ENCODE measurements at regions not wholly inside any gene's neighbourhood (a gene's known extent, or its start where the extent isn't known, plus 50 kb on each side); places are given as distances from the start of the nearest gene placed in this dataset.

DNA sequence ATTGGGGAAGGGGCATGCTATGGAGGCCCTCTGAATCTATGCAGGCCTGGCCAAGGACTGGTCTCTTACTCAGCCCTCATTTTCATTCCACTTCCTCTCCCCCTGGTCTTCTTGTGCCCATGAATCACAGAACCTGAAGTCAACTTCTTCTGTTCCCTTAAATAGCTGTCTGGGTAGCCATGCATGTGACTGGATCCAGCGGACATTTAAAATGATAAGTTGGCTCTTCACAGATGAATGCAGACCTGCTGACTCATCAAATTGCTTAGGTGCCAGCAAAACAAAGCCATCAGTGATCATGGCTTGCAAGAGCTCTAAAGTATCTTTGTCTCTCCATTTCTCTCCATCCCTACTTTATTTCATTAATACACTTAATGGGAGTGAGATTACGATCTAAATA lies 90.1 kb upstream of the CADPS start:
- Histone ChIP-seq H2AFZ (ENCODE audit: low read length) (no peak overlapping the region), H3K4me2 (ENCODE audit: low read length) (no peak overlapping the region), H3K27ac (ENCODE audit: low read depth, low read length, poor library complexity, severe bottlenecking) (no peak overlapping the region), H4K20me1 (ENCODE audit: insufficient read depth, low read length) (no peaks in the 10 kb centered on the region), H3K9me2 (ENCODE audit: low read depth, low read length) (no peaks in the 10 kb centered on the region), H3F3A (ENCODE audit: insufficient read depth, low read length) (no peaks in the 10 kb centered on the region), H3K9me3 (ENCODE audit: low read length) (no peaks in the 10 kb centered on the region), H3K79me2 (ENCODE audit: insufficient read depth, low read length) (no peaks in the 10 kb centered on the region), H3K36me3 (ENCODE audit: insufficient read depth, low read length) (no peaks in the 10 kb centered on the region), H3K4me3 (ENCODE audit: low read depth, low read length, poor library complexity, severe bottlenecking) (no peak overlapping the region), H3K4me1 (ENCODE audit: insufficient read depth, low read length, severe bottlenecking) (no peaks in the 10 kb centered on the region), H3K27me3 (ENCODE audit: insufficient read depth, low read length) (no peaks in the 10 kb centered on the region), H3K9ac (ENCODE audit: low read length) (no peak overlapping the region)
- no peak for TF ChIP-seq CTCF (IDR thresholded peaks at IDR 0.05; ENCODE audit: low read length)
- no peak for TF ChIP-seq EZH2 (IDR thresholded peaks at IDR 0.05; ENCODE audit: borderline replicate concordance, low read length)

GRCh38 chr3:62968128-62968527 lies 92.9 kb upstream of the CADPS start:
- no peaks in the 10 kb centered on the region for H3K27me3 ChIP-seq (ENCODE audit: insufficient read depth, low read length)
- no peaks in the 10 kb centered on the region for H3K4me1 ChIP-seq (ENCODE audit: insufficient read depth, low read length, severe bottlenecking)
- no peak overlapping the region for H3K4me3 ChIP-seq (ENCODE audit: low read depth, low read length, poor library complexity, severe bottlenecking)
- no peak overlapping the region for H3K9ac ChIP-seq (ENCODE audit: low read length)
- H3F3A ChIP-seq (ENCODE audit: insufficient read depth, low read length), result no peaks in the 10 kb centered on the region
- no peak overlapping the region for H3K4me2 ChIP-seq (ENCODE audit: low read length)
- no peaks in the 10 kb centered on the region for H3K79me2 ChIP-seq (ENCODE audit: insufficient read depth, low read length)
- TF ChIP-seq CTCF (IDR thresholded peaks at IDR 0.05; ENCODE audit: low read length) (no peak), EZH2 (IDR thresholded peaks at IDR 0.05; ENCODE audit: borderline replicate concordance, low read length) (no peak)
- no peaks in the 10 kb centered on the region for H3K36me3 ChIP-seq (ENCODE audit: insufficient read depth, low read length)
- H3K27ac ChIP-seq (ENCODE audit: low read depth, low read length, poor library complexity, severe bottlenecking), result no peak overlapping the region
- no peak overlapping the region for H2AFZ ChIP-seq (ENCODE audit: low read length)
- no peaks in the 10 kb centered on the region for H4K20me1 ChIP-seq (ENCODE audit: insufficient read depth, low read length)
- H3K9me2 ChIP-seq (ENCODE audit: low read depth, low read length), result no peaks in the 10 kb centered on the region
- no peaks in the 10 kb centered on the region for H3K9me3 ChIP-seq (ENCODE audit: low read length)

- no peaks in the 10 kb centered on the region for H3F3A ChIP-seq (ENCODE audit: insufficient read depth, low read length)
- no peaks in the 10 kb centered on the region for H4K20me1 ChIP-seq (ENCODE audit: insufficient read depth, low read length)
- H3K9ac ChIP-seq (ENCODE audit: low read length), result no peak overlapping the region
- no peaks in the 10 kb centered on the region for H3K79me2 ChIP-seq (ENCODE audit: insufficient read depth, low read length)
- H3K36me3 ChIP-seq (ENCODE audit: insufficient read depth, low read length), result no peaks in the 10 kb centered on the region
- H3K4me2 ChIP-seq (ENCODE audit: low read length), result no peak overlapping the region
- no peaks in the 10 kb centered on the region for H3K9me2 ChIP-seq (ENCODE audit: low read depth, low read length)
- no peak overlapping the region for H3K27ac ChIP-seq (ENCODE audit: low read depth, low read length, poor library complexity, severe bottlenecking)
- H3K4me3 ChIP-seq (ENCODE audit: low read depth, low read length, poor library complexity, severe bottlenecking), result no peak overlapping the region
- no peaks in the 10 kb centered on the region for H3K27me3 ChIP-seq (ENCODE audit: insufficient read depth, low read length)
- no peak overlapping the region for H2AFZ ChIP-seq (ENCODE audit: low read length)
- H3K4me1 ChIP-seq (ENCODE audit: insufficient read depth, low read length, severe bottlenecking), result no peaks in the 10 kb centered on the region
- H3K9me3 ChIP-seq (ENCODE audit: low read length), result no peaks in the 10 kb centered on the region
- TF ChIP-seq EZH2 (IDR thresholded peaks at IDR 0.05; ENCODE audit: borderline replicate concordance, low read length), result no peak
These were observed 95.4 kb upstream of the CADPS start for GRCh38 chr3:62970648-62971047.

DNA sequence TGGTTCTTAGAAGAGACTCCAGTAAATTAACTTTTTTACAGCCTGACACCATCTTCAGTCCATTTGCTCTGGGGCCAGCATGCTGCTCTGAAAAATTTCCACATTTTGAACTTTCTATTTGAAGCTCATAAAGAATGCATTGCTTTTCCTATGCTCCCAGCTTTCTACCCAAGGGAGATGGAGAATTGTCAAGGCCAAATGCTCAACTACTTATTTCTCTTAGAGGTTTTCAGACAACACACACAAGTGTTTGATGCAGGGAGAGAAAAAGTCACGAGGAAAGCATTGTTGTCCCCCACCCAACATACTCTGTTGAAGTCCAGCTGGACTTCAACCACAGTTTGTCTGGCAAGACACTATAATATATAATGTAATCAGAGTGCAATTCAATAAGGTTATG lies 100.3 kb upstream of the CADPS start:
- Histone ChIP-seq H2AFZ (ENCODE audit: low read length) (no peak overlapping the region), H3K27ac (ENCODE audit: low read depth, low read length, poor library complexity, severe bottlenecking) (no peak overlapping the region), H3K27me3 (ENCODE audit: insufficient read depth, low read length) (no peaks in the 10 kb centered on the region), H3K79me2 (ENCODE audit: insufficient read depth, low read length) (no peaks in the 10 kb centered on the region), H3K9me2 (ENCODE audit: low read depth, low read length) (no peaks in the 10 kb centered on the region), H3F3A (ENCODE audit: insufficient read depth, low read length) (no peaks in the 10 kb centered on the region), H3K4me1 (ENCODE audit: insufficient read depth, low read length, severe bottlenecking) (no peaks in the 10 kb centered on the region), H3K4me2 (ENCODE audit: low read length) (no peak overlapping the region), H3K4me3 (ENCODE audit: low read depth, low read length, poor library complexity, severe bottlenecking) (no peak overlapping the region), H3K36me3 (ENCODE audit: insufficient read depth, low read length) (no peaks in the 10 kb centered on the region), H4K20me1 (ENCODE audit: insufficient read depth, low read length) (no peaks in the 10 kb centered on the region), H3K9ac (ENCODE audit: low read length) (no peak overlapping the region), H3K9me3 (ENCODE audit: low read length) (no peaks in the 10 kb centered on the region)
- TF ChIP-seq CTCF (IDR thresholded peaks at IDR 0.05; ENCODE audit: low read length) (no peak), EZH2 (IDR thresholded peaks at IDR 0.05; ENCODE audit: borderline replicate concordance, low read length) (no peak)
